Adrenal gland (tissue), 5 donors: ENCODE measurements at regions not wholly inside any gene's neighbourhood (a gene's known extent, or its start where the extent isn't known, plus 50 kb on each side); places are given as distances from the start of the nearest gene placed in this dataset.

ENCODE experiments used
- POLR2A ChIP-seq, 2 donors: fragments of 450-650 bp; IDR thresholded peaks; one replicate each; pipeline ENCODE4 v1.6.1; 2017; ENCODE audit warnings: antibody characterized with exemption in 2 of 2, mild to moderate bottlenecking in 2 of 2, moderate library complexity in 1 of 2
- TF ChIP-seq, protein P1 (sequence below), 6 experiments: fragments of 450-650 bp in 4 of 6; fragments of 200-600 bp in 2 of 6; sonication (generic) in 1 of 6; IDR thresholded peaks; 1 replicate in 5 of 6; 2 replicates in 1 of 6; pipeline versions ENCODE4 v1.5.1 to v1.8.0; 2016 to 2021; ENCODE audit warnings: antibody characterized with exemption in 6 of 6, mild to moderate bottlenecking in 2 of 6, moderate library complexity in 1 of 6
- donor health status: DM: no; HTN: no; CAD: no.

DNA sequence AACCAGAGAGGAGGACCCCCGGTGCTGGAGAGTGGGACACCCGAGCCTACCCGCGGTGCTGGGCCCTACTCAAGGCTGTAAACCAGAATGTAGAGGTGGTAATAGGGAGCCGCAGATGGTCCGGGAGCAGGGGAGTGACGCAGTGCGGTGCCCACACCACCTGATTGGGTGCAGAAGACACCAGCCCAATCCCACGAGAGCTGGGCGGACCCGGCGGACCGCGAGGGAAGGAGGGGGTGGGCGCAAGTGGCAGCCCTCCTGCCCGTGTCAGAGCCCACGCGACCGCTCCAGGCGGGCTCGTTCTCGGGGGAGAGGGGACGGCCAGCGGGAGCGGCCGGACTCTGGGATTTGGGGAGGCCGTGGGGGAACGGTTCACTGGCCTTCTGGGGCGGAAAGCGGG is 71.2 kb downstream of the C9orf50 start:
- TF ChIP-seq, protein P1, sequence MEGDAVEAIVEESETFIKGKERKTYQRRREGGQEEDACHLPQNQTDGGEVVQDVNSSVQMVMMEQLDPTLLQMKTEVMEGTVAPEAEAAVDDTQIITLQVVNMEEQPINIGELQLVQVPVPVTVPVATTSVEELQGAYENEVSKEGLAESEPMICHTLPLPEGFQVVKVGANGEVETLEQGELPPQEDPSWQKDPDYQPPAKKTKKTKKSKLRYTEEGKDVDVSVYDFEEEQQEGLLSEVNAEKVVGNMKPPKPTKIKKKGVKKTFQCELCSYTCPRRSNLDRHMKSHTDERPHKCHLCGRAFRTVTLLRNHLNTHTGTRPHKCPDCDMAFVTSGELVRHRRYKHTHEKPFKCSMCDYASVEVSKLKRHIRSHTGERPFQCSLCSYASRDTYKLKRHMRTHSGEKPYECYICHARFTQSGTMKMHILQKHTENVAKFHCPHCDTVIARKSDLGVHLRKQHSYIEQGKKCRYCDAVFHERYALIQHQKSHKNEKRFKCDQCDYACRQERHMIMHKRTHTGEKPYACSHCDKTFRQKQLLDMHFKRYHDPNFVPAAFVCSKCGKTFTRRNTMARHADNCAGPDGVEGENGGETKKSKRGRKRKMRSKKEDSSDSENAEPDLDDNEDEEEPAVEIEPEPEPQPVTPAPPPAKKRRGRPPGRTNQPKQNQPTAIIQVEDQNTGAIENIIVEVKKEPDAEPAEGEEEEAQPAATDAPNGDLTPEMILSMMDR (IDR thresholded peaks at IDR 0.05): no peak
- no peak for TF ChIP-seq POLR2A (IDR thresholded peaks at IDR 0.05)
